ENCODE measurements at regions not wholly inside any gene's neighbourhood (a gene's known extent, or its start where the extent isn't known, plus 50 kb on each side); places are given as distances from the start of the nearest gene placed in this dataset.

DNA sequence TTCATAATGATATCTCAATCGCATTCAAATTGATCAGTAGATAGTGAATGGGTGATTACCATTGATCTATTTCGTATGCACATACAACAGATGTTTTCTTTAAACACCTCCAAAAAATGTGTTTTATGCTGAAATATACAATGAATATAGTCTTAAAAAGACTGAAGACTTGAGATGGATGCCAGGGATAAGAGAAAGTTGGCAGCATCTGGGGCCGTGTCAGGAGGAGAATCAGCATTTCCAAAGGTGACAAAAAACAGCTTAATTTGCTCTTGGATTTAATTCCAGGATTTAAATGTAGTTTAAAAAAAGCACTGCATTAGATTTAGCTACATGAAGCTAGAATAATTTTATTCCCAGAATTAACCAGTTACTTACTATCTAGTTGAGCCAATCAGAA lies 199.7 kb upstream of the CNTN3 start:
- H3K4ac ChIP-seq (ENCODE audit: low read depth, low read length) = no peak overlapping the region
- no peaks in the 10 kb centered on the region for H4K20me1 ChIP-seq (ENCODE audit: control insufficient read depth, insufficient read depth, insufficient read length)
- no peak overlapping the region for H4K5ac ChIP-seq (ENCODE audit: insufficient read length, low read depth, low read length)
- H3K4me1 ChIP-seq (ENCODE audit: insufficient read depth, low read length) = no peaks in the 10 kb centered on the region
- Mint-ChIP-seq H3K36me3 (ENCODE audit: insufficient read depth in 1 of 3, low read depth in 3 of 3) (no peaks in the 10 kb centered on the region), H3K9me3 (peaks cover 0 to 7% of the 10 kb centered on the region in 2 experiments; a peak in 2 of 5 replicates), H3K4me3 (no peak overlapping the region), H3K27ac (no peak overlapping the region), H3K27me3 (ENCODE audit: low read depth) (peaks cover 2% of the 10 kb centered on the region; the same call in 1 of the 2 replicates), H3K4me1 (no peaks in the 10 kb centered on the region)
- no peak overlapping the region for H3K56ac ChIP-seq (ENCODE audit: insufficient read length, low read depth, low read length)
- no peak overlapping the region for H2AFZ ChIP-seq (ENCODE audit: low read length)
- no peaks in the 10 kb centered on the region for H3K79me1 ChIP-seq (ENCODE audit: insufficient read depth, low read depth, low read length, poor library complexity, severe bottlenecking)
- H3K4me2 ChIP-seq (ENCODE audit: insufficient read depth, insufficient read length, low read length) = no peak overlapping the region
- H2AK5ac ChIP-seq (ENCODE audit: insufficient read length, low read length) = no peak overlapping the region
- no peak overlapping the region for H2BK12ac ChIP-seq (ENCODE audit: insufficient read length, low read depth, low read length)
- H2BK20ac ChIP-seq (ENCODE audit: low read depth, low read length, poor library complexity, severe bottlenecking) = no peak overlapping the region
- no CpG with 5 or more reads among the region's 3 CpGs for WGBS (ENCODE audit: extremely low coverage, insufficient read length, low lambda C conversion rate)
- H3K23me2 ChIP-seq (ENCODE audit: insufficient read length, low read depth, low read length, poor library complexity, severe bottlenecking) = no peaks in the 10 kb centered on the region
- H3K27ac ChIP-seq (ENCODE audit: insufficient read length, low read depth, low read length) = no peak overlapping the region
- H3K79me2 ChIP-seq (ENCODE audit: insufficient read depth, low read length) = no peaks in the 10 kb centered on the region
- TF ChIP-seq, protein P1, sequence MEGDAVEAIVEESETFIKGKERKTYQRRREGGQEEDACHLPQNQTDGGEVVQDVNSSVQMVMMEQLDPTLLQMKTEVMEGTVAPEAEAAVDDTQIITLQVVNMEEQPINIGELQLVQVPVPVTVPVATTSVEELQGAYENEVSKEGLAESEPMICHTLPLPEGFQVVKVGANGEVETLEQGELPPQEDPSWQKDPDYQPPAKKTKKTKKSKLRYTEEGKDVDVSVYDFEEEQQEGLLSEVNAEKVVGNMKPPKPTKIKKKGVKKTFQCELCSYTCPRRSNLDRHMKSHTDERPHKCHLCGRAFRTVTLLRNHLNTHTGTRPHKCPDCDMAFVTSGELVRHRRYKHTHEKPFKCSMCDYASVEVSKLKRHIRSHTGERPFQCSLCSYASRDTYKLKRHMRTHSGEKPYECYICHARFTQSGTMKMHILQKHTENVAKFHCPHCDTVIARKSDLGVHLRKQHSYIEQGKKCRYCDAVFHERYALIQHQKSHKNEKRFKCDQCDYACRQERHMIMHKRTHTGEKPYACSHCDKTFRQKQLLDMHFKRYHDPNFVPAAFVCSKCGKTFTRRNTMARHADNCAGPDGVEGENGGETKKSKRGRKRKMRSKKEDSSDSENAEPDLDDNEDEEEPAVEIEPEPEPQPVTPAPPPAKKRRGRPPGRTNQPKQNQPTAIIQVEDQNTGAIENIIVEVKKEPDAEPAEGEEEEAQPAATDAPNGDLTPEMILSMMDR (conservative IDR thresholded peaks at IDR 0.05) = no peak
- no peak overlapping the region for H3K9ac ChIP-seq (ENCODE audit: extremely low read depth, insufficient read length, low read length)
- H3K18ac ChIP-seq (ENCODE audit: insufficient read length, low read depth, low read length) = no peak overlapping the region
- no peak overlapping the region for H3K23ac ChIP-seq (ENCODE audit: insufficient read length, low read depth, low read length)
- no peak overlapping the region for H2BK5ac ChIP-seq (ENCODE audit: insufficient read length, low read length)
- no peaks in the 10 kb centered on the region for H3K27me3 ChIP-seq (ENCODE audit: insufficient read depth, low read length)
- H2BK120ac ChIP-seq (ENCODE audit: low read depth, low read length, poor library complexity, severe bottlenecking) = no peak overlapping the region
- H3K9me3 ChIP-seq (ENCODE audit: control insufficient read depth, low read depth, low read length) = no peaks in the 10 kb centered on the region
- H4K91ac ChIP-seq (ENCODE audit: insufficient read length, low read depth, low read length) = no peak overlapping the region
- DNase-seq = no peak
- no peak overlapping the region for H3K14ac ChIP-seq (ENCODE audit: insufficient read depth, low read length)
- no peak overlapping the region for H4K8ac ChIP-seq (replicated peaks; ENCODE audit: insufficient read length, low read depth, low read length)
- H2BK15ac ChIP-seq (ENCODE audit: low read depth, low read length) = no peak overlapping the region
- H3T11ph ChIP-seq (ENCODE audit: low read length) = no peak overlapping the region

Data from H9 (cell line).